ENCODE measurements at regions not wholly inside any gene's neighbourhood (a gene's known extent, or its start where the extent isn't known, plus 50 kb on each side); places are given as distances from the start of the nearest gene placed in this dataset. TPM values are rescaled to one million over a fixed set of nuclear protein-coding genes. Genes with fewer than 3 reads are reported as not detected.

DNA sequence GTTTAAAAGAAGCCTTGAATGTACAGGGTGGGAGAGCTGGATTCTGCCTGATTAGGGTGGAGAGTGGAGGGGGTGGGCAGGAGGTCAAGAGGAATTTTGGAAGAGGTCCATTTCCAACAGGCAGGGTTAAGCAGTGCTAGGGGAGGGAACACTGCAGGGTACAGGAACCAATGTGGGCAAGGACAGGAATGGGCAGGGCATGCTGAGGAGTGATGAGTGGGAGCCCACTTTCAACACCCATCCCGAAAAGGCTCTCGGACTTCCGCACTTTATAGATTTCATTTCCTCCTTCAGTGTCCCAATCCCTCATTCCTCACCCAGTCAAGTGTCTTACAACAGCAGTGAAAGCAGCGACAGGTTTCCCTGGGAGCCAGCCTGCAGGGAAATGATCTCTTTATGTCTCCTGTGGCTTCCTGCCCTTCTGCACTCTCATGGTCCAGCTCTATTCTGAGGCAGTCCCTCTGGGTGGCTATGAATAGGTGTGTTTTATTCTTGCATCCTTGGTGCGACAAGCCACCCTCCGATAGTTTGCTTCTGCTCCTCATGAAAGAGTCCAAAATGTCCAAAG, 50.5 kb upstream of the ZNF507 start:
- no peaks in the 10 kb centered on the region for H4K20me1 ChIP-seq (ENCODE audit: insufficient read depth, poor library complexity, severe bottlenecking)
- no peaks in the 10 kb centered on the region for H3K79me2 ChIP-seq
- H3K9me2 ChIP-seq (replicated peaks; ENCODE audit: insufficient read depth) = no peaks in the 10 kb centered on the region
- no peaks in the 10 kb centered on the region for H3K27me3 ChIP-seq
- no peak overlapping the region for H3K4me3 ChIP-seq
- WGBS (ENCODE audit: low lambda C conversion rate, missing lambda C conversion rate) = 96% methylated on average over 6 of the region's 6 CpGs
- H3K4me2 ChIP-seq = no peak overlapping the region
- H3K27ac ChIP-seq = no peak overlapping the region
- no peak for TF ChIP-seq EZH2 (IDR thresholded peaks at IDR 0.05; ENCODE audit: borderline replicate concordance)
- TF ChIP-seq, protein P1, sequence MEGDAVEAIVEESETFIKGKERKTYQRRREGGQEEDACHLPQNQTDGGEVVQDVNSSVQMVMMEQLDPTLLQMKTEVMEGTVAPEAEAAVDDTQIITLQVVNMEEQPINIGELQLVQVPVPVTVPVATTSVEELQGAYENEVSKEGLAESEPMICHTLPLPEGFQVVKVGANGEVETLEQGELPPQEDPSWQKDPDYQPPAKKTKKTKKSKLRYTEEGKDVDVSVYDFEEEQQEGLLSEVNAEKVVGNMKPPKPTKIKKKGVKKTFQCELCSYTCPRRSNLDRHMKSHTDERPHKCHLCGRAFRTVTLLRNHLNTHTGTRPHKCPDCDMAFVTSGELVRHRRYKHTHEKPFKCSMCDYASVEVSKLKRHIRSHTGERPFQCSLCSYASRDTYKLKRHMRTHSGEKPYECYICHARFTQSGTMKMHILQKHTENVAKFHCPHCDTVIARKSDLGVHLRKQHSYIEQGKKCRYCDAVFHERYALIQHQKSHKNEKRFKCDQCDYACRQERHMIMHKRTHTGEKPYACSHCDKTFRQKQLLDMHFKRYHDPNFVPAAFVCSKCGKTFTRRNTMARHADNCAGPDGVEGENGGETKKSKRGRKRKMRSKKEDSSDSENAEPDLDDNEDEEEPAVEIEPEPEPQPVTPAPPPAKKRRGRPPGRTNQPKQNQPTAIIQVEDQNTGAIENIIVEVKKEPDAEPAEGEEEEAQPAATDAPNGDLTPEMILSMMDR (IDR thresholded peaks at IDR 0.05; ENCODE audit: poor library complexity) = no peak
- no peak for TF ChIP-seq EZH2phosphoT487 (IDR thresholded peaks at IDR 0.05; ENCODE audit: low read depth, severe bottlenecking, unreplicated experiment)
- H3K9me3 ChIP-seq (ENCODE audit: low read depth) = no peaks in the 10 kb centered on the region
- H3K36me3 ChIP-seq (replicated peaks; ENCODE audit: insufficient read depth, low read depth) = no peaks in the 10 kb centered on the region
- H3K4me1 ChIP-seq (ENCODE audit: insufficient read depth) = no peaks in the 10 kb centered on the region
- no peak overlapping the region for H2AFZ ChIP-seq
- DNase-seq (ENCODE audit: low spot score) = no peak

Small RNA genes lying in the stretch of these regions (small RNA-seq; reads per million reads assigned to genes)
- gene AC011456.1 (not detected), gene RNA5SP471 (not detected), gene RNA5SP472 (not detected), gene RNU6-967P (not detected)
